Mammary epithelial cell (primary cell): ENCODE measurements at regions not wholly inside any gene's neighbourhood (a gene's known extent, or its start where the extent isn't known, plus 50 kb on each side); places are given as distances from the start of the nearest gene placed in this dataset.

Experiments
- EZH2 ChIP-seq: IDR thresholded peaks from 2 replicates; pipeline ENCODE4 v1.6.1; 2012; ENCODE audit warnings: low read length, inconsistent platforms, borderline replicate concordance
- TF ChIP-seq, protein P1 (sequence below), 2 donors: IDR thresholded peaks in 1 of 2; conservative IDR thresholded peaks in 1 of 2; 2 replicates each; pipeline ENCODE4 v1.5.1; 2011 to 2012; ENCODE audit warnings: inconsistent platforms in 2 of 2, low read length in 2 of 2, mild to moderate bottlenecking in 2 of 2, control low read depth in 1 of 2, low read depth in 1 of 2; ENCODE audit not compliant: insufficient read depth in 1 of 2; ENCODE audit errors: extremely low read depth in 1 of 2

- TF ChIP-seq, protein P1, sequence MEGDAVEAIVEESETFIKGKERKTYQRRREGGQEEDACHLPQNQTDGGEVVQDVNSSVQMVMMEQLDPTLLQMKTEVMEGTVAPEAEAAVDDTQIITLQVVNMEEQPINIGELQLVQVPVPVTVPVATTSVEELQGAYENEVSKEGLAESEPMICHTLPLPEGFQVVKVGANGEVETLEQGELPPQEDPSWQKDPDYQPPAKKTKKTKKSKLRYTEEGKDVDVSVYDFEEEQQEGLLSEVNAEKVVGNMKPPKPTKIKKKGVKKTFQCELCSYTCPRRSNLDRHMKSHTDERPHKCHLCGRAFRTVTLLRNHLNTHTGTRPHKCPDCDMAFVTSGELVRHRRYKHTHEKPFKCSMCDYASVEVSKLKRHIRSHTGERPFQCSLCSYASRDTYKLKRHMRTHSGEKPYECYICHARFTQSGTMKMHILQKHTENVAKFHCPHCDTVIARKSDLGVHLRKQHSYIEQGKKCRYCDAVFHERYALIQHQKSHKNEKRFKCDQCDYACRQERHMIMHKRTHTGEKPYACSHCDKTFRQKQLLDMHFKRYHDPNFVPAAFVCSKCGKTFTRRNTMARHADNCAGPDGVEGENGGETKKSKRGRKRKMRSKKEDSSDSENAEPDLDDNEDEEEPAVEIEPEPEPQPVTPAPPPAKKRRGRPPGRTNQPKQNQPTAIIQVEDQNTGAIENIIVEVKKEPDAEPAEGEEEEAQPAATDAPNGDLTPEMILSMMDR (conservative IDR thresholded peaks at IDR 0.05 in 1 of 2, IDR thresholded peaks at IDR 0.05 in 1 of 2; ENCODE audit: extremely low read depth in 1 of 2, insufficient read depth in 1 of 2, low read depth in 1 of 2, low read length in 2 of 2): no peak
- TF ChIP-seq EZH2: no peak
These were observed 72.5 kb upstream of the RAB3GAP2 start for GRCh38 chr1:220344745-220345144.
